ENCODE measurements at regions not wholly inside any gene's neighbourhood (a gene's known extent, or its start where the extent isn't known, plus 50 kb on each side); places are given as distances from the start of the nearest gene placed in this dataset.
"Not testable (repeated sequence)": the region's sequence is repeated elsewhere in the genome, so short reads cannot be mapped to it uniquely, and the experiment has no call there.

DNA sequence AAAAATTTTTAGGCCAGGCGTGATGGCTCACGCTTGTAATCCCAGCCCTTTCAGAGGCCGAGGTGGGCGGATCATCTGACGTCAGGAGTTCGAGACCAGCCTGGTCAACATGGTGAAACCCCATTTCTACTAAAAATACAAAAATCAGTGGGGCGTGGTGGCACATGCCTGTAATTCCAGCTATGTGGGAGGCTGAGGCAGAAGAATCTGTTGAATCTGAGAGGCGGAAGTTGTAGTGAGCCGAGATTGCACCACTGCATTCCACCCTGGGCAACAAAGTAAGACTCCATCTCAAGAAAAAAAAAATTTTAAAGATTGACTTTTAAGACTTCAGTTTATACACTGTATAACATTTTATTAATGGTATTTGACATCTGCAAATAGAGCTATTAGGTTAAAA lies 60.1 kb upstream of the GNAQ start:
- Histone ChIP-seq H4K20me1 (ENCODE audit: insufficient read depth, low read length) (no peaks in the 10 kb centered on the region), H3K36me3 (ENCODE audit: insufficient read depth, low read length) (no peaks in the 10 kb centered on the region), H3K9me3 (ENCODE audit: low read length) (no peaks in the 10 kb centered on the region), H3K4me1 (ENCODE audit: insufficient read depth, low read length, poor library complexity, severe bottlenecking) (no peaks in the 10 kb centered on the region), H3K27ac (ENCODE audit: low read depth, low read length, poor library complexity, severe bottlenecking) (no peak overlapping the region), H2AFZ (ENCODE audit: low read length) (no peak overlapping the region), H3K9me2 (ENCODE audit: insufficient read depth, low read length) (no peaks in the 10 kb centered on the region), H3K79me2 (ENCODE audit: insufficient read depth, low read depth, low read length) (no peaks in the 10 kb centered on the region), H3K4me3 (ENCODE audit: low read depth, low read length, poor library complexity, severe bottlenecking) (no peak overlapping the region), H3K4me2 (ENCODE audit: low read length) (no peak overlapping the region)
- intact Hi-C loops (cut with micrococcal nuclease; ENCODE audit: unreplicated experiment), result no loop called here
- ChIA-PET POLR2A (no interaction called here), CTCF (ENCODE audit: unreplicated experiment) (no interaction called here)
- no TSS peak for BruUV-seq (replicated peaks)
- TF ChIP-seq EZH2phosphoT487 (IDR thresholded peaks at IDR 0.05; ENCODE audit: borderline replicate concordance, low read depth, low read length), result no peak
- TF ChIP-seq, protein P1, sequence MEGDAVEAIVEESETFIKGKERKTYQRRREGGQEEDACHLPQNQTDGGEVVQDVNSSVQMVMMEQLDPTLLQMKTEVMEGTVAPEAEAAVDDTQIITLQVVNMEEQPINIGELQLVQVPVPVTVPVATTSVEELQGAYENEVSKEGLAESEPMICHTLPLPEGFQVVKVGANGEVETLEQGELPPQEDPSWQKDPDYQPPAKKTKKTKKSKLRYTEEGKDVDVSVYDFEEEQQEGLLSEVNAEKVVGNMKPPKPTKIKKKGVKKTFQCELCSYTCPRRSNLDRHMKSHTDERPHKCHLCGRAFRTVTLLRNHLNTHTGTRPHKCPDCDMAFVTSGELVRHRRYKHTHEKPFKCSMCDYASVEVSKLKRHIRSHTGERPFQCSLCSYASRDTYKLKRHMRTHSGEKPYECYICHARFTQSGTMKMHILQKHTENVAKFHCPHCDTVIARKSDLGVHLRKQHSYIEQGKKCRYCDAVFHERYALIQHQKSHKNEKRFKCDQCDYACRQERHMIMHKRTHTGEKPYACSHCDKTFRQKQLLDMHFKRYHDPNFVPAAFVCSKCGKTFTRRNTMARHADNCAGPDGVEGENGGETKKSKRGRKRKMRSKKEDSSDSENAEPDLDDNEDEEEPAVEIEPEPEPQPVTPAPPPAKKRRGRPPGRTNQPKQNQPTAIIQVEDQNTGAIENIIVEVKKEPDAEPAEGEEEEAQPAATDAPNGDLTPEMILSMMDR (conservative IDR thresholded peaks at IDR 0.05; ENCODE audit: low read length), result no peak
- DNase-seq (ENCODE audit: low spot score), result no peak

DNA sequence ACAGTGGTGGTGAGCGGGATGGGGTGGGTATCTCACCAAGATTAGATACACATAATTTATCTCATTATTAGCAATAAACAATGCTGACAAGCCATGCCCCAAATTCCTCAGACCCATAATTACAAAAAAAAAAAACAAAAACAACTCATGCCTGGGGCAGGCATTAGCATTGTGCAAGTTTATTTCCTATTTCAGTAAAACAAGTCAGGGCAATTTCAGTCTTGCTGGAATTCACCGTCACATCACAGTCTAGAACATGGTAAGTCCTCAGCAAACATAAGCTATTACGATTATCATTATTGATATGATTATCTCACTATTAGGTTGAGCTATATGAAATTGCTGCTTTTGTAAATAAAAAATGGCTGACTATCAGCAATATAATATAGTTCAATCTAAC lies 57.5 kb upstream of the GNAQ start:
- H3K4me3 ChIP-seq (ENCODE audit: low read depth, low read length, poor library complexity, severe bottlenecking), result no peak overlapping the region

DNA sequence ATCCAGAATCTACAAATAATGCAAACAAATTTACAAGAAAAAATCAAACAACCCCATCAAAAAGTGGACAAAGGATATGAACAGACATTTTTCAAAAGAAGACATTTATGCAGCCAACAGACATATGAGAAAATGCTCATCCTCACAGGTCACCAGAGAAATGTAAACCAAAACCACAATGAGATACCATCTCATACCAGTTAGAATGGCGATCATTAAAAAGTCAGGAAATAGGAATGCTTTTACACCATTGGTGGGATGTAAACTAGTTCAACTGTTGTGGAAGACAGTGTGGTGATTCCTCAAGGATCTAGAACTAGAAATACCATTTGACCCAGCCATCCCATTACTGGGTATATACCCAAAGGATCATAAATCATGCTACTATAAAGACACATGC lies 56.6 kb upstream of the GNAQ start:
- DNase-seq (ENCODE audit: low spot score); H3K9me3 ChIP-seq (ENCODE audit: low read length); CTCF ChIA-PET (ENCODE audit: unreplicated experiment); H3K4me1 ChIP-seq (ENCODE audit: insufficient read depth, low read length, poor library complexity, severe bottlenecking); H3K27ac ChIP-seq (ENCODE audit: low read depth, low read length, poor library complexity, severe bottlenecking); H3K9me2 ChIP-seq (ENCODE audit: insufficient read depth, low read length); H2AFZ ChIP-seq (ENCODE audit: low read length); H3K36me3 ChIP-seq (ENCODE audit: insufficient read depth, low read length); BruUV-seq (replicated peaks); H3K79me2 ChIP-seq (ENCODE audit: insufficient read depth, low read depth, low read length); intact Hi-C loops (cut with micrococcal nuclease; ENCODE audit: unreplicated experiment); POLR2A ChIA-PET; H3K4me2 ChIP-seq (ENCODE audit: low read length); H3K4me3 ChIP-seq (ENCODE audit: low read depth, low read length, poor library complexity, severe bottlenecking); H4K20me1 ChIP-seq (ENCODE audit: insufficient read depth, low read length): not testable (repeated sequence)

More for the DNA sequence above, 57.5 kb upstream of the GNAQ start:
- Histone ChIP-seq H3K9me2 (ENCODE audit: insufficient read depth, low read length) (no peaks in the 10 kb centered on the region), H3K27ac (ENCODE audit: low read depth, low read length, poor library complexity, severe bottlenecking) (no peak overlapping the region), H3K36me3 (ENCODE audit: insufficient read depth, low read length) (no peaks in the 10 kb centered on the region), H3K9me3 (ENCODE audit: low read length) (no peaks in the 10 kb centered on the region), H3K4me2 (ENCODE audit: low read length) (no peak overlapping the region), H3K79me2 (ENCODE audit: insufficient read depth, low read depth, low read length) (no peaks in the 10 kb centered on the region), H3K4me1 (ENCODE audit: insufficient read depth, low read length, poor library complexity, severe bottlenecking) (no peaks in the 10 kb centered on the region), H4K20me1 (ENCODE audit: insufficient read depth, low read length) (no peaks in the 10 kb centered on the region), H2AFZ (ENCODE audit: low read length) (no peak overlapping the region)
- TF ChIP-seq, protein P1 (conservative IDR thresholded peaks at IDR 0.05; ENCODE audit: low read length), result no peak
- TF ChIP-seq EZH2phosphoT487 (IDR thresholded peaks at IDR 0.05; ENCODE audit: borderline replicate concordance, low read depth, low read length), result no peak
- no TSS peak for BruUV-seq (replicated peaks)
- no peak for DNase-seq (ENCODE audit: low spot score)
- CTCF ChIA-PET (ENCODE audit: unreplicated experiment), result no interaction called here
- POLR2A ChIA-PET, result no interaction called here
- intact Hi-C loops (cut with micrococcal nuclease; ENCODE audit: unreplicated experiment), result no loop called here

Data from OCI-LY7 (cell line).